CD14-positive monocyte (primary cell): ENCODE measurements at regions not wholly inside any gene's neighbourhood (a gene's known extent, or its start where the extent isn't known, plus 50 kb on each side); places are given as distances from the start of the nearest gene placed in this dataset.
"Not testable (repeated sequence)": the region's sequence is repeated elsewhere in the genome, so short reads cannot be mapped to it uniquely, and the experiment has no call there.

Experiments used
- DNase-seq, 3 donors: peaks; one replicate each; pipeline ENCODE4 v3.0.0-alpha.2; 2011 to 2022
- H2AFZ ChIP-seq: 2 replicates; pipeline ENCODE4 v1.6.0; 2012; ENCODE audit warnings: mild to moderate bottlenecking, low read depth, low read length, inconsistent platforms; ENCODE audit not compliant: insufficient read depth, poor library complexity, severe bottlenecking
- H3K27ac ChIP-seq, 2 donors: 1 replicate in 1 of 2; 2 replicates in 1 of 2; pipeline ENCODE4 v1.5.1; 2012 to 2013; ENCODE audit warnings: low read length in 2 of 2, control low read depth in 1 of 2, inconsistent platforms in 1 of 2, low read depth in 1 of 2, mild to moderate bottlenecking in 1 of 2
- H3K27me3 ChIP-seq, 2 donors: one replicate each; pipeline versions ENCODE4 v1.6.0 to v1.6.1; 2011 to 2013; ENCODE audit warnings: low read length in 2 of 2; ENCODE audit not compliant: control insufficient read depth in 2 of 2, insufficient read depth in 2 of 2
- H3K36me3 ChIP-seq, 2 donors: replicated peaks in 1 of 2; 1 replicate in 1 of 2; 2 replicates in 1 of 2; pipeline versions ENCODE4 v1.5.1 to v1.6.1; 2012 to 2013; ENCODE audit warnings: low read length in 2 of 2, control low read depth in 1 of 2, inconsistent platforms in 1 of 2, mild to moderate bottlenecking in 1 of 2; ENCODE audit not compliant: insufficient read depth in 2 of 2, control insufficient read depth in 1 of 2
- H3K4me1 ChIP-seq, 2 donors: 1 replicate in 1 of 2; 2 replicates in 1 of 2; pipeline versions ENCODE4 v1.5.1 to v1.6.1; 2012 to 2013; ENCODE audit warnings: low read length in 2 of 2, control low read depth in 1 of 2, inconsistent platforms in 1 of 2, mild to moderate bottlenecking in 1 of 2, moderate library complexity in 1 of 2; ENCODE audit not compliant: insufficient read depth in 2 of 2, control insufficient read depth in 1 of 2
- H3K4me2 ChIP-seq: replicated peaks from 2 replicates; pipeline ENCODE3; 2012; ENCODE audit warnings: low read length, moderate library complexity, mild to moderate bottlenecking; ENCODE audit not compliant: poor library complexity, severe bottlenecking; ENCODE audit errors: extremely low read depth
- H3K4me3 ChIP-seq, 3 experiments: fragments of 200-600 bp in 1 of 3; sonication (generic) in 1 of 3; replicated peaks in 1 of 3; 1 replicate in 2 of 3; 2 replicates in 1 of 3; pipeline ENCODE4 v1.5.1; 2011 to 2013; ENCODE audit warnings: low read length in 3 of 3, mild to moderate bottlenecking in 3 of 3, control low read depth in 2 of 3, low read depth in 2 of 3, inconsistent platforms in 1 of 3, moderate library complexity in 1 of 3
- H3K79me2 ChIP-seq: 2 replicates; pipeline ENCODE4 v1.6.0; 2012; ENCODE audit warnings: mild to moderate bottlenecking, control low read depth, inconsistent platforms, low read length, moderate library complexity; ENCODE audit not compliant: insufficient read depth
- H3K9ac ChIP-seq: 2 replicates; pipeline ENCODE4 v1.6.0; 2017; ENCODE audit warnings: low read length, mild to moderate bottlenecking; ENCODE audit not compliant: insufficient read depth, poor library complexity, severe bottlenecking
- H3K9me3 ChIP-seq, 2 donors: replicated peaks in 1 of 2; 1 replicate in 1 of 2; 2 replicates in 1 of 2; pipeline versions ENCODE4 v1.5.1 to v1.6.1; 2012 to 2013; ENCODE audit warnings: low read length in 2 of 2, control low read depth in 1 of 2; ENCODE audit not compliant: control insufficient read depth in 1 of 2, insufficient read depth in 1 of 2
- H4K20me1 ChIP-seq: 2 replicates; pipeline ENCODE4 v1.6.0; 2012; ENCODE audit warnings: mild to moderate bottlenecking, low read length, control low read depth, moderate library complexity; ENCODE audit not compliant: insufficient read depth
- H3K27ac Mint-ChIP-seq, 7 donors: one replicate each; pipeline ENCODE4 v1.8.0; 2020; ENCODE audit warnings: mild to moderate bottlenecking in 7 of 7, mixed read lengths in 7 of 7, moderate library complexity in 6 of 7, inconsistent platforms in 2 of 7
- H3K27me3 Mint-ChIP-seq, 3 donors: one replicate each; pipeline ENCODE4 v1.8.0; 2021 to 2022; ENCODE audit warnings: low read depth in 3 of 3, mild to moderate bottlenecking in 3 of 3, mixed read lengths in 3 of 3, moderate library complexity in 3 of 3, inconsistent platforms in 1 of 3
- H3K36me3 Mint-ChIP-seq, 2 donors: one replicate each; pipeline ENCODE4 v1.8.0; 2020; ENCODE audit warnings: mixed read lengths in 2 of 2, inconsistent platforms in 1 of 2, mild to moderate bottlenecking in 1 of 2
- H3K4me1 Mint-ChIP-seq: one replicate; pipeline ENCODE4 v1.8.0; 2020; ENCODE audit warnings: mild to moderate bottlenecking, mixed read lengths
- H3K4me3 Mint-ChIP-seq, 2 donors: one replicate each; pipeline ENCODE4 v1.8.0; 2020; ENCODE audit warnings: mild to moderate bottlenecking in 2 of 2, mixed read lengths in 2 of 2, moderate library complexity in 1 of 2
- H3K9me3 Mint-ChIP-seq, 7 donors: one replicate each; pipeline ENCODE4 v1.8.0; 2020 to 2022; ENCODE audit warnings: mixed read lengths in 7 of 7, mild to moderate bottlenecking in 6 of 7, moderate library complexity in 6 of 7, inconsistent platforms in 2 of 7
- CTCF ChIP-seq: fragments of 200-600 bp; IDR thresholded peaks from one replicate; pipeline ENCODE4 v1.8.0; 2022; ENCODE audit warnings: antibody characterized with exemption, mild to moderate bottlenecking
- WGBS: methylation state at CpG from one replicate; pipeline ENCODE4 v1.1.5; 2013; ENCODE audit warnings: missing lambda C conversion rate; ENCODE audit not compliant: insufficient coverage; 5-methylcytosine and 5-hydroxymethylcytosine counted together
- intact Hi-C, 2 donors: fragments of 100-400 bp; cut with micrococcal nuclease; formaldehyde crosslinking; loops; one replicate each; pipeline versions ENCODE4 v1.15.0 to v1.15.1; 2023

- H3K4me3 Mint-ChIP-seq, H3K4me3 ChIP-seq, H4K20me1 ChIP-seq, DNase-seq, H3K27ac Mint-ChIP-seq, H3K9ac ChIP-seq, H3K27ac ChIP-seq, H2AFZ ChIP-seq, H3K4me1 Mint-ChIP-seq, H3K27me3 ChIP-seq, H3K9me3 Mint-ChIP-seq, intact Hi-C loops, H3K4me2 ChIP-seq, H3K36me3 ChIP-seq, H3K36me3 Mint-ChIP-seq, H3K4me1 ChIP-seq, H3K79me2 ChIP-seq, H3K9me3 ChIP-seq: not testable (repeated sequence)
- H3K27me3 Mint-ChIP-seq = peaks cover 0 to 10% (median 7%) of the 10 kb centered on the region in 3 donors
- WGBS = no CpG with 5 or more reads among the region's 41 CpGs
These were observed 261.7 kb upstream of the PLCXD1 start for GRCh38 chrX:19455-19827.

DNA sequence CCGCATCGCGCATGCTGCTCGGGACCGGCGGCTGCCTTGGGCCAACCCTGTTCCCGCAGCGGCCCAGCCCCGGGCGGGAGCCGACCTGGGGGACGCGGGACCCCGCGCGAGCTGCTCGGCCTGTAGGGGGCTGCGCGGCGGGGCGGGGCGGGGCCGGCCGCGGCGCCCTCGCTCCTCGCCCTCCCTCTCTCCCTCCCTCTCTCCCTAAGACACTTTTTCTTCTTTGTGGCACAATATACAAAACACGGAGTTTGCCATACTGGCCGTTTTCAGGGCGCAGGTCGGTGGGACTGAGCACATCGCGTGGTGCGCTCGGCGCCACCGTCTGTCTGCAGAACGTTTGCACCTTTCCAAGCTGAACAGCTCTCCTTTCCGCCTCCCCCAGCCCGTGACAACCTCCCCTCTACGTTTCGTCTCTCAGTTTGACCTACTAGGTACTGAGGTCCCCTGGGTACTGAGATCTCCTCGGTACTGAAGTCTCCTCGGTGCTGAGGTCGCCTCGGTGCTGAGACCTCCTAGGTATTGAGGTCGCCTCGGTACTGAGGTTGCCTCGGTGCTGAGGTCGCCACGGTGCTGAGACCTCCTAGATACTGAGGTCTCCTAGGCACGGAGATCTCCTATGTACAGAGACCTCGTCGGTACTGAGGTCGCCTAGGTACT, 261.1 kb upstream of the PLCXD1 start:
- Histone ChIP-seq H2AFZ (no peak overlapping the region), H3K36me3 (no peaks in the 10 kb centered on the region), H3K27me3 (peaks cover 0 to 7% of the 10 kb centered on the region in 2 donors), H4K20me1 (no peaks in the 10 kb centered on the region), H3K9me3 (no peaks in the 10 kb centered on the region), H3K9ac (no peak overlapping the region), H3K79me2 (no peaks in the 10 kb centered on the region), H3K4me1 (peaks cover 0 to 3% of the 10 kb centered on the region in 2 donors), H3K4me3 (no peak overlapping the region), H3K4me2 (peak overlapping the region; percentile 31), H3K27ac (no peak overlapping the region)
- no peak for DNase-seq
- intact Hi-C loops = no loop called here
- no peaks in the 10 kb centered on the region for H3K36me3 Mint-ChIP-seq
- no peak for TF ChIP-seq CTCF
- H3K27me3 Mint-ChIP-seq = peaks cover 0 to 10% (median 7%) of the 10 kb centered on the region in 3 donors
- H3K9me3 Mint-ChIP-seq = peaks cover 0 to 3% (median 2%) of the 10 kb centered on the region in 7 donors
- peaks cover 4% of the 10 kb centered on the region for H3K4me1 Mint-ChIP-seq
- peak overlapping the region in 4 of 7 donors; percentile 26 to 94 (median 50) for H3K27ac Mint-ChIP-seq
- WGBS = 30% methylated on average over 40 of the region's 56 CpGs
- peak overlapping the region in 1 of 2 donors; percentile 76 for H3K4me3 Mint-ChIP-seq

GRCh38 chrX:24139-24538, 257.0 kb upstream of the PLCXD1 start:
- H3K4me1 Mint-ChIP-seq, H3K4me3 Mint-ChIP-seq, H3K4me2 ChIP-seq, H3K27me3 ChIP-seq, H3K9ac ChIP-seq, H2AFZ ChIP-seq, H3K4me1 ChIP-seq, H3K36me3 ChIP-seq, H3K27ac ChIP-seq, H3K27me3 Mint-ChIP-seq, H3K36me3 Mint-ChIP-seq, H3K4me3 ChIP-seq, H3K9me3 ChIP-seq, H3K9me3 Mint-ChIP-seq, DNase-seq, H4K20me1 ChIP-seq, intact Hi-C loops, H3K27ac Mint-ChIP-seq, H3K79me2 ChIP-seq: not testable (repeated sequence)
- no CpG with 5 or more reads among the region's 6 CpGs for WGBS
